ENCODE measurements at regions not wholly inside any gene's neighbourhood (a gene's known extent, or its start where the extent isn't known, plus 50 kb on each side); places are given as distances from the start of the nearest gene placed in this dataset.
"Not testable (repeated sequence)": the region's sequence is repeated elsewhere in the genome, so short reads cannot be mapped to it uniquely, and the experiment has no call there.

GRCh38 chr21:27058673-27059605, 92.1 kb upstream of the ADAMTS5 start:
- no peak for DNase-seq

- no peak for DNase-seq
Measured at GRCh38 chr21:27057997-27058396, 91.1 kb upstream of the ADAMTS5 start.

- no peak for DNase-seq
Measured at GRCh38 chr21:27047658-27048314, 80.9 kb upstream of the ADAMTS5 start.

- no peak for DNase-seq
Measured at GRCh38 chr21:27047283-27047657, 80.4 kb upstream of the ADAMTS5 start.

- no peak for DNase-seq
Measured at GRCh38 chr21:27045281-27045985, 78.5 kb upstream of the ADAMTS5 start.

- no peak for DNase-seq
Measured at GRCh38 chr21:27043377-27043776, 76.5 kb upstream of the ADAMTS5 start.

- no peak for DNase-seq
Measured at GRCh38 chr21:27040738-27041469, 74.0 kb upstream of the ADAMTS5 start.

GRCh38 chr21:27036736-27037301, 69.9 kb upstream of the ADAMTS5 start:
- DNase-seq: no peak

- no peak for DNase-seq
Measured at GRCh38 chr21:27035791-27036190, 68.9 kb upstream of the ADAMTS5 start.

- DNase-seq: no peak
Measured at GRCh38 chr21:27034796-27035195, 67.9 kb upstream of the ADAMTS5 start.

GRCh38 chr21:27033471-27033870, 66.6 kb upstream of the ADAMTS5 start:
- no peak for DNase-seq

GRCh38 chr21:27026501-27026900, 59.6 kb upstream of the ADAMTS5 start:
- DNase-seq: no peak

GRCh38 chr21:27025708-27026107, 58.8 kb upstream of the ADAMTS5 start:
- not testable (repeated sequence) for DNase-seq

- no peak for DNase-seq
Measured at GRCh38 chr21:27024971-27025370, 58.1 kb upstream of the ADAMTS5 start.

- no peak for DNase-seq
Measured at GRCh38 chr21:27024301-27024700, 57.4 kb upstream of the ADAMTS5 start.

- no peak for DNase-seq
Measured at GRCh38 chr21:27023186-27023585, 56.3 kb upstream of the ADAMTS5 start.

GRCh38 chr21:27021801-27022200, 54.9 kb upstream of the ADAMTS5 start:
- no peak for DNase-seq

GRCh38 chr21:27021046-27021445, 54.2 kb upstream of the ADAMTS5 start:
- no peak for DNase-seq

GRCh38 chr21:27017246-27017645, 50.4 kb upstream of the ADAMTS5 start:
- DNase-seq: no peak

Measured in CD4-positive, alpha-beta T cell treated with Interleukin-12 subunit alpha and Interleukin-12 subunit beta, for 1 hour (primary cell).